ENCODE measurements at regions not wholly inside any gene's neighbourhood (a gene's known extent, or its start where the extent isn't known, plus 50 kb on each side); places are given as distances from the start of the nearest gene placed in this dataset.
A peak's percentile ranks its signal among the peaks of the same experiment; 100 is the strongest.

GRCh38 chr16:55255733-55256282 is 68.2 kb upstream of the IRX6 start:
- Histone ChIP-seq H3K4me1 (replicated peaks in 1 of 2; ENCODE audit: control insufficient read depth in 2 of 2, insufficient read depth in 2 of 2, low read length in 2 of 2) (no peaks in the 10 kb centered on the region; a peak in 1 of 5 replicates), H3K4me2 (ENCODE audit: insufficient read depth, low read length) (no peak overlapping the region), H3K79me2 (ENCODE audit: control insufficient read depth, insufficient read depth, low read length) (no peaks in the 10 kb centered on the region), H3K9me3 (replicated peaks; ENCODE audit: control insufficient read depth, insufficient read depth, low read depth, low read length) (no peaks in the 10 kb centered on the region), H3K27me3 (ENCODE audit: control insufficient read depth in 2 of 2, insufficient read depth in 2 of 2, low read length in 2 of 2) (peaks cover 2 to 4% of the 10 kb centered on the region in 2 experiments; a peak in 1 of 5 replicates), H2AFZ (ENCODE audit: low read depth, low read length) (no peak overlapping the region), H3K4me3 (no peak overlapping the region), H3K36me3 (ENCODE audit: control insufficient read depth, insufficient read depth, low read length) (no peaks in the 10 kb centered on the region), H3K9me1 (ENCODE audit: control insufficient read depth, insufficient read depth, low read length) (no peaks in the 10 kb centered on the region), H3K9ac (ENCODE audit: insufficient read depth in 1 of 2, low read depth in 2 of 2, low read length in 2 of 2) (no peak overlapping the region), H3K27ac (ENCODE audit: extremely low read depth, low read depth, low read length) (no peak overlapping the region), H4K20me1 (replicated peaks; ENCODE audit: control insufficient read depth, insufficient read depth, low read length) (no peaks in the 10 kb centered on the region)
- DNase-seq (ENCODE audit: extremely low read depth in 1 of 4, low spot score in 3 of 4) (no peak), ATAC-seq (no peak), FAIRE-seq (no peak)
- intact Hi-C loops (cut with micrococcal nuclease) = loop anchor here (5.0 to 10.0 kb wide), 2 partner anchors 141 to 299 kb away; no protein-coding TSS in a partner anchor
- no TSS peak for BruUV-seq (replicated peaks)
- in situ Hi-C loops (cut with MboI) = no loop called here
- CTCF ChIA-PET (ENCODE audit: low intra/inter-chr PET ratio) = no interaction called here
- no peak for TF ChIP-seq CBX2 (IDR thresholded peaks at IDR 0.05; ENCODE audit: insufficient read depth, low read length, poor library complexity, severe bottlenecking)
- peak; percentile 59; the same call in 1 of the 2 replicates for TF ChIP-seq SPI1 (IDR thresholded peaks at IDR 0.05; ENCODE audit: borderline replicate concordance, low read depth, low read length)
- TF ChIP-seq CAMTA2 (CRISPR knock-in tag; conservative IDR thresholded peaks at IDR 0.05) = no peak
- TF ChIP-seq ZMIZ1 (IDR thresholded peaks at IDR 0.05; ENCODE audit: low read depth in 2 of 2, low read length in 2 of 2) = no peak
- TF ChIP-seq COPS2 (conservative IDR thresholded peaks at IDR 0.05) = no peak
- no peak for TF ChIP-seq SRSF3 (IDR thresholded peaks at IDR 0.05; ENCODE audit: insufficient read depth, low read length)
- WGBS (ENCODE audit: insufficient coverage, low coverage, missing lambda C conversion rate) = 0% methylated on average over 9 of the region's 9 CpGs
- POLR2A ChIA-PET = no interaction called here

Data from K562 (cell line).